Stimulated activated CD4-positive, alpha-beta T cell treated with anti-CD3 and anti-CD28 coated beads, Interleukin-4, amount 100 ng/mL, for 24 hours (primary cell): ENCODE measurements at regions not wholly inside any gene's neighbourhood (a gene's known extent, or its start where the extent isn't known, plus 50 kb on each side); places are given as distances from the start of the nearest gene placed in this dataset.

Experiments used
- DNase-seq: peaks from one replicate; pipeline ENCODE4 v3.0.0-alpha.2; 2020

GRCh38 chr13:111519041-111519440 lies 198.6 kb downstream of the TEX29 start:
- no peak for DNase-seq

- no peak for DNase-seq
Measured at GRCh38 chr13:111519490-111520170, 199.2 kb downstream of the TEX29 start.

GRCh38 chr13:111521030-111521429 lies 200.6 kb downstream of the TEX29 start:
- DNase-seq = no peak

- no peak for DNase-seq
Measured at GRCh38 chr13:111521691-111522229, 201.3 kb downstream of the TEX29 start.

- no peak for DNase-seq
Measured at GRCh38 chr13:111525320-111526118, 205.1 kb downstream of the TEX29 start.

- no peak for DNase-seq
Measured at GRCh38 chr13:111526922-111527321, 206.5 kb downstream of the TEX29 start.

GRCh38 chr13:111527614-111528229 lies 207.3 kb downstream of the TEX29 start:
- DNase-seq = no peak

- no peak for DNase-seq
Measured at GRCh38 chr13:111528513-111528912, 208.1 kb downstream of the TEX29 start.

GRCh38 chr13:111530137-111530870 lies 209.9 kb downstream of the TEX29 start:
- DNase-seq = no peak

- DNase-seq = no peak
Measured at GRCh38 chr13:111531505-111531904, 211.1 kb downstream of the TEX29 start.

- no peak for DNase-seq
Measured at GRCh38 chr13:111532111-111532510, 211.7 kb downstream of the TEX29 start.

- no peak for DNase-seq
Measured at GRCh38 chr13:111533900-111534683, 213.7 kb downstream of the TEX29 start.

- no peak for DNase-seq
Measured at GRCh38 chr13:111534751-111535522, 214.5 kb downstream of the TEX29 start.

GRCh38 chr13:111535523-111535811 lies 215.0 kb downstream of the TEX29 start:
- no peak for DNase-seq

- no peak for DNase-seq
Measured at GRCh38 chr13:111536075-111536642, 215.7 kb downstream of the TEX29 start.

GRCh38 chr13:111537115-111537728 lies 216.8 kb downstream of the TEX29 start:
- DNase-seq = no peak

GRCh38 chr13:111537843-111538499 lies 217.5 kb downstream of the TEX29 start:
- no peak for DNase-seq

- DNase-seq = no peak
Measured at GRCh38 chr13:111539252-111539651, 218.8 kb downstream of the TEX29 start.

- no peak for DNase-seq
Measured at GRCh38 chr13:111539791-111540446, 219.5 kb downstream of the TEX29 start.

- DNase-seq = no peak
Measured at GRCh38 chr13:111540486-111540885, 220.0 kb downstream of the TEX29 start.
